SW 1271 (cell line): ENCODE measurements at regions not wholly inside any gene's neighbourhood (a gene's known extent, or its start where the extent isn't known, plus 50 kb on each side); places are given as distances from the start of the nearest gene placed in this dataset.

ENCODE experiments used
- DNase-seq, 2 experiments: peaks; one replicate each; lab custom pipeline; 2025; lab: John Stamatoyannopoulos, UW

DNA sequence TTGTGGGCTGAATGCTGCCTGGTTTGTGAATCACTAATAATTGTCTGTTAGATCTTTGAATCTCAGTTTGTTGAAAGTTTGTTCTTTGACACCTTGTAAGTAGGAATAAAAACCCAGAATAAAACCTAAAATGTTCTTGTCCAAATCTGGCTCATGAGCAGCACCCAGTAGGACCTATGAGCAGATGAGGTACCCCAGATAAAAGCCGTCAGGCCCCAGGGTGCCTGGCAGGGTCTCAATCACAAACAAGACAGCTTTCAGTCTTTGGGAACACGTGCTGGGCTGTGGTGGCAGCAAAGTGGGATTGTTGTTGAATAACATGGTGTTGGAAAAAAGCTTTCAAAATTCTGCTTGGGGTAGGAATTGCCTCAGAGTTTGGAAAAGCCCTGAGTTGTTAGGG lies 52.1 kb upstream of the ECI2 start:
- no peak for DNase-seq

DNA sequence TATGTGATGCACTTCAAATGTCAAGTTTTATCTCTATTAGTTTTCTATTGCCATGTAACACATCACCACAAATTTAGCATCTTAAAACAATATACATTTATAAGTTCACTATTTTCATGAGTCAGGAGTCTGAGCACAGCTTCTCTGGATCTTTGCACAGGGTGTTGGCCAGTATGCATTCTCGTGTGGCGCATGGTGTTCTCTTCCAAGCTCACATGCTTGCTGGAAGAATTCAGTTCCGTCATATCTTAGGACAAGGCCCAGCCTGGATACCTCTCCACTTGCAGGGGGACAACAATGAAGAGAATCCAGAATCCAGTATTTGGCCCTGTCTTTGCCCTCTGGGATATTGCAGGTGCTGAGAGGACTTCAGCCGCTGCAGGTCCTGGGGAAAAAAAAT lies 51.0 kb upstream of the ECI2 start:
- no peak for DNase-seq

DNA sequence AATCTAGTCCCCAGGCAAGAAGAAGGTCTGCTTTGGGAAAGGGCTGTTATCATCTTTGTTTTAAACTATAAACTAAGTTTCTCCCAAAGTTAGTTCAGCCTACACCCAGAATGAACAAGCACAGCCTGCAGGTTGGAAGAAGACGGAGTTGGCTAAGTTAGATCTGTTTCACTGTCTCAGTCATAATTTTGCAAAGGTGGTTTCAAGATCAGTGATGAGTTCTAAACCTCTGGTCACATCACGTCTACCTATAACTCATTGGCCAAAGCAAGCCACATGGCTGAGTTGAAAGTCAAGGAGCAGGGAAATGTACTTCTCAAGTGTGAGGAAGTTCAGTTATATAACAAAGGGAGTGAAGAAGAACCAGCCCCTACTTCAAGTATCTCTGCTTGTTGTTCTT lies 50.5 kb upstream of the ECI2 start:
- no peak for DNase-seq

DNA sequence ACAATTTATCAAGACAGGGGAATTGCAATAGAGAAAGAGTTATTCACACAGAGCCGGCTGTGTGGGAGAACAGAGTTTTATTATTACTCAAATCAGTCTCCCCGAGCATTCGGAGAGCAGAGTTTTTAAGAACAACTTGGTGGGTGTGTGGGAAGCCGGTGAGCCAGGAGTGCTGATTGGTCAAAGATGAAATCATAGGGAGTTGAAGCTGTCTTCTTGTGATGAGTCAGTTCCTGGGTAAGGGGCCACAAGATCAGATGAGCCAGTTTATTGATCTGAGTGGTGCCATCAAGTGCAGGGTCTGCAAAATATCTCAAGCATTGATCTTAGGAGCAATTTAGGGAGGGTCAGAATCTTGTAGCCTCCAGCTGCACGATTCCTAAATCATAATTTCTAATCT lies 50.0 kb upstream of the ECI2 start:
- no peak for DNase-seq
